Fibroblast of pulmonary artery (primary cell): ENCODE measurements at regions not wholly inside any gene's neighbourhood (a gene's known extent, or its start where the extent isn't known, plus 50 kb on each side); places are given as distances from the start of the nearest gene placed in this dataset.

Experiments
- DNase-seq: peaks from one replicate; pipeline ENCODE4 v3.0.0-alpha.2; 2010; ENCODE audit warnings: low read depth
- H3K4me3 ChIP-seq: replicated peaks from 2 replicates; pipeline ENCODE4 v1.5.1; 2011; ENCODE audit warnings: low read depth, mild to moderate bottlenecking, control low read depth, low read length, moderate library complexity
- TF ChIP-seq, protein P1 (sequence below): IDR thresholded peaks from 2 replicates; pipeline ENCODE4 v1.5.1; 2011; ENCODE audit warnings: mild to moderate bottlenecking, control low read depth, low read length, inconsistent platforms; ENCODE audit errors: missing control alignments

- TF ChIP-seq, protein P1, sequence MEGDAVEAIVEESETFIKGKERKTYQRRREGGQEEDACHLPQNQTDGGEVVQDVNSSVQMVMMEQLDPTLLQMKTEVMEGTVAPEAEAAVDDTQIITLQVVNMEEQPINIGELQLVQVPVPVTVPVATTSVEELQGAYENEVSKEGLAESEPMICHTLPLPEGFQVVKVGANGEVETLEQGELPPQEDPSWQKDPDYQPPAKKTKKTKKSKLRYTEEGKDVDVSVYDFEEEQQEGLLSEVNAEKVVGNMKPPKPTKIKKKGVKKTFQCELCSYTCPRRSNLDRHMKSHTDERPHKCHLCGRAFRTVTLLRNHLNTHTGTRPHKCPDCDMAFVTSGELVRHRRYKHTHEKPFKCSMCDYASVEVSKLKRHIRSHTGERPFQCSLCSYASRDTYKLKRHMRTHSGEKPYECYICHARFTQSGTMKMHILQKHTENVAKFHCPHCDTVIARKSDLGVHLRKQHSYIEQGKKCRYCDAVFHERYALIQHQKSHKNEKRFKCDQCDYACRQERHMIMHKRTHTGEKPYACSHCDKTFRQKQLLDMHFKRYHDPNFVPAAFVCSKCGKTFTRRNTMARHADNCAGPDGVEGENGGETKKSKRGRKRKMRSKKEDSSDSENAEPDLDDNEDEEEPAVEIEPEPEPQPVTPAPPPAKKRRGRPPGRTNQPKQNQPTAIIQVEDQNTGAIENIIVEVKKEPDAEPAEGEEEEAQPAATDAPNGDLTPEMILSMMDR, result no peak
- DNase-seq, result no peak
- H3K4me3 ChIP-seq, result no peak overlapping the region
Measured at GRCh38 chr1:70490153-70490552, 79.1 kb downstream of the CTH start.

- DNase-seq, result no peak
- TF ChIP-seq, protein P1, result no peak
- no peak overlapping the region for H3K4me3 ChIP-seq
Measured at GRCh38 chr1:70495370-70495769, 84.3 kb downstream of the CTH start.

- no peak overlapping the region for H3K4me3 ChIP-seq
- TF ChIP-seq, protein P1, result no peak
- no peak for DNase-seq
Measured at GRCh38 chr1:70496181-70496580, 85.1 kb downstream of the CTH start.

- TF ChIP-seq, protein P1, result no peak
- no peak for DNase-seq
- H3K4me3 ChIP-seq, result no peak overlapping the region
Measured at GRCh38 chr1:70497152-70497551, 86.1 kb downstream of the CTH start.

GRCh38 chr1:70498666-70499065, 87.6 kb downstream of the CTH start:
- no peak overlapping the region for H3K4me3 ChIP-seq
- TF ChIP-seq, protein P1, result no peak
- DNase-seq, result no peak

DNA sequence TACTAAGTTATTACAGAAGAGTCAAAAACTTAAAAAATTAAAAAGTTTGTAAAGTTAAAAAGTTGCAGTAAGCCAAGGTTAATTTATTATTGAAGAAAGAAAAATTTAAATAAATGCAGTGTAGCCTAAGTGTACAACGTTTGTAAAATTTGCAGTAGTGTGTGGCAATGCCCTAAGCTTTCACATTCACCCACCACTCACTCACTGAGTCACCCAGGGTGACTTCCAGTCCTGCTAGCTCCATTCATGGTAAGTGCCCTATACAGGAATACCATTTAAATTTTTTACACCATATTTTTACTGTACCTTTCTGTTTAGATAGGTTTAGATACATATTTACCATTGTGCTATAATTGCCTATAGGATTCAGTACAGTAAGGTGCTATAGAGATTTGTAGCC, 88.6 kb downstream of the CTH start:
- TF ChIP-seq, protein P1, result no peak
- no peak overlapping the region for H3K4me3 ChIP-seq
- no peak for DNase-seq

DNA sequence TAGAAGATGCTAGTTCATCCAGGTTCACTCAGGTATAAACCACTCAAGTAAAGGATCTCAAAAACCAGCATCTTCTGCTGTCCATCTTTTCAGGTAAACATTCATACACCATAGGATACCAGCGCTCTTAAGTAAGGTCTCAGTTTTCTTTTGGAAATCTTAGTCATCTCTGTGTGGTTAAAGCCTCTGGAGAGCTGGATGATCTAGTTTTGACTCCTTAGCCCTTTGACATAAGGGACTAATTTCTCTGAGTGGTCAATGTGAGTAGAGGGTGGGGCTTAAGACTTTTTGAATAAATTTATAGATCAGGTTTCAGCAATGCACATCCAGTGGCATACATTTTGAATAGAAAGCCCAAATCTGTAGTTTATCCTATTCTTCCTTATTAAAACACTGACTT, 92.3 kb downstream of the CTH start:
- TF ChIP-seq, protein P1, result no peak
- no peak overlapping the region for H3K4me3 ChIP-seq
- DNase-seq, result no peak
